ENCODE measurements at regions not wholly inside any gene's neighbourhood (a gene's known extent, or its start where the extent isn't known, plus 50 kb on each side); places are given as distances from the start of the nearest gene placed in this dataset.

DNA sequence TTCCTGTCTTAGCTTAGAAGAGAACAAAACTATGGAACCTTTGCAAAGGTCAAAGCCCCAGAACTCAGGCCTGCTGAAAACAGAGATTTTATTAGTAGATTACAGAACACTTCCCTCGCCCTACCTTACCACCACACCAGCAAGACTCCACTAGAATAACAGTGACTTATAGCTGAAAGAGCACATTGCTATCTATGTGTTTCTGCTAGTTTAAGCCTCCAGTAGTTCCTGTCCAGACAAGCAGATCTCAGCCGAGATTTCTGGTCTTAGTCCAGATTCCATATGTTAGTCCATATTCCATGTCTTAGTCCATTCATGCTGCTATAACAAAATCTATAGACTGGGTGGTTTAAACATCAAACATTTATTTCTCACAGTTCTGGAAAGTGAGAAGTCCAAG lies 412.3 kb upstream of the ID4 start:
- TF ChIP-seq, protein P1, sequence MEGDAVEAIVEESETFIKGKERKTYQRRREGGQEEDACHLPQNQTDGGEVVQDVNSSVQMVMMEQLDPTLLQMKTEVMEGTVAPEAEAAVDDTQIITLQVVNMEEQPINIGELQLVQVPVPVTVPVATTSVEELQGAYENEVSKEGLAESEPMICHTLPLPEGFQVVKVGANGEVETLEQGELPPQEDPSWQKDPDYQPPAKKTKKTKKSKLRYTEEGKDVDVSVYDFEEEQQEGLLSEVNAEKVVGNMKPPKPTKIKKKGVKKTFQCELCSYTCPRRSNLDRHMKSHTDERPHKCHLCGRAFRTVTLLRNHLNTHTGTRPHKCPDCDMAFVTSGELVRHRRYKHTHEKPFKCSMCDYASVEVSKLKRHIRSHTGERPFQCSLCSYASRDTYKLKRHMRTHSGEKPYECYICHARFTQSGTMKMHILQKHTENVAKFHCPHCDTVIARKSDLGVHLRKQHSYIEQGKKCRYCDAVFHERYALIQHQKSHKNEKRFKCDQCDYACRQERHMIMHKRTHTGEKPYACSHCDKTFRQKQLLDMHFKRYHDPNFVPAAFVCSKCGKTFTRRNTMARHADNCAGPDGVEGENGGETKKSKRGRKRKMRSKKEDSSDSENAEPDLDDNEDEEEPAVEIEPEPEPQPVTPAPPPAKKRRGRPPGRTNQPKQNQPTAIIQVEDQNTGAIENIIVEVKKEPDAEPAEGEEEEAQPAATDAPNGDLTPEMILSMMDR (conservative IDR thresholded peaks at IDR 0.05; ENCODE audit: low read depth, low read length): no peak
- TF ChIP-seq POLR2A (IDR thresholded peaks at IDR 0.05; ENCODE audit: low read depth, low read length) (no peak), RCOR1 (IDR thresholded peaks at IDR 0.05; ENCODE audit: insufficient replicate concordance, low read length) (no peak)

All from IMR-90 (cell line).